Dermis microvascular lymphatic vessel endothelial cell (primary cell): ENCODE measurements at regions not wholly inside any gene's neighbourhood (a gene's known extent, or its start where the extent isn't known, plus 50 kb on each side); places are given as distances from the start of the nearest gene placed in this dataset.
A peak's percentile ranks its signal among the peaks of the same experiment; 100 is the strongest.

ENCODE experiments used
- DNase-seq, 2 donors: peaks; one replicate each; pipeline versions ENCODE4 v3.0.0 to v3.0.0-alpha.2; 2010; ENCODE audit warnings: low read depth in 2 of 2

- DNase-seq = no peak
Measured at GRCh38 chr2:187274146-187274545, 173.9 kb downstream of the CALCRL start.

- no peak for DNase-seq
Measured at GRCh38 chr2:187272255-187272654, 175.8 kb downstream of the CALCRL start.

GRCh38 chr2:187271825-187272224 lies 176.2 kb downstream of the CALCRL start:
- no peak for DNase-seq

GRCh38 chr2:187266645-187267044 lies 181.4 kb downstream of the CALCRL start:
- no peak for DNase-seq

GRCh38 chr2:187266147-187266546 lies 181.9 kb downstream of the CALCRL start:
- no peak for DNase-seq

- peak in 1 of 2 donors; percentile 92 for DNase-seq
Measured at GRCh38 chr2:187264612-187265011, 183.4 kb downstream of the CALCRL start.

- peak in 1 of 2 donors; percentile 85 for DNase-seq
Measured at GRCh38 chr2:187263675-187264560, 184.1 kb downstream of the CALCRL start.

- DNase-seq = no peak
Measured at GRCh38 chr2:187261705-187262104, 186.3 kb downstream of the CALCRL start.

- DNase-seq = no peak
Measured at GRCh38 chr2:187252063-187252462, 196.0 kb downstream of the CALCRL start.

GRCh38 chr2:187250137-187250536 lies 197.9 kb downstream of the CALCRL start:
- DNase-seq = no peak

- DNase-seq = no peak
Measured at GRCh38 chr2:187233811-187234210, 214.2 kb downstream of the CALCRL start.

GRCh38 chr2:187232749-187233148 lies 215.3 kb downstream of the CALCRL start:
- DNase-seq = peak; percentile 16 to 46

- DNase-seq = no peak
Measured at GRCh38 chr2:187230088-187230487, 218.0 kb downstream of the CALCRL start.

- DNase-seq = no peak
Measured at GRCh38 chr2:187228986-187229385, 219.1 kb downstream of the CALCRL start.

GRCh38 chr2:187224989-187225388 lies 223.1 kb downstream of the CALCRL start:
- no peak for DNase-seq

- DNase-seq = no peak
Measured at GRCh38 chr2:187220071-187220470, 228.0 kb downstream of the CALCRL start.

- DNase-seq = no peak
Measured at GRCh38 chr2:187215532-187216240, 232.4 kb downstream of the CALCRL start.

- DNase-seq = no peak
Measured at GRCh38 chr2:187214306-187214705, 233.7 kb downstream of the CALCRL start.

GRCh38 chr2:187213798-187214197 lies 234.3 kb downstream of the CALCRL start:
- peak in 1 of 2 donors; percentile 67 for DNase-seq

GRCh38 chr2:187210726-187211125 lies 237.3 kb downstream of the CALCRL start:
- DNase-seq = no peak

GRCh38 chr2:187208199-187208785 lies 239.8 kb downstream of the CALCRL start:
- DNase-seq = no peak

- no peak for DNase-seq
Measured at GRCh38 chr2:187207126-187207525, 240.9 kb downstream of the CALCRL start.
